HepG2 (cell line): ENCODE measurements at regions not wholly inside any gene's neighbourhood (a gene's known extent, or its start where the extent isn't known, plus 50 kb on each side); places are given as distances from the start of the nearest gene placed in this dataset.

ENCODE experiments used
- HOMEZ ChIP-seq: IDR thresholded peaks from 2 replicates; pipeline ENCODE4 v1.6.1; 2016; ENCODE audit warnings: low read depth
- TBX2 ChIP-seq: sonication (generic); formaldehyde crosslinking; IDR thresholded peaks from 2 replicates; pipeline ENCODE4 v1.5.0; 2020; ENCODE audit warnings: missing genetic modification reagents, mild to moderate bottlenecking, borderline replicate concordance
- ZBTB44 ChIP-seq: sonication (generic); formaldehyde crosslinking; IDR thresholded peaks from 2 replicates; pipeline ENCODE4 v1.4.0; 2020; ENCODE audit warnings: missing genetic modification reagents
- ZBTB7B ChIP-seq: sonication (generic); formaldehyde crosslinking; IDR thresholded peaks from 2 replicates; pipeline ENCODE4 v1.4.0; 2020; ENCODE audit warnings: missing genetic modification reagents
- ZNF224 ChIP-seq: sonication (generic); formaldehyde crosslinking; IDR thresholded peaks from 2 replicates; pipeline ENCODE4 v1.5.0; 2020; ENCODE audit warnings: mild to moderate bottlenecking, missing genetic modification reagents
- ZNF326 ChIP-seq: sonication (generic); formaldehyde crosslinking; IDR thresholded peaks from 2 replicates; pipeline ENCODE4 v1.4.0; 2020; ENCODE audit warnings: missing genetic modification reagents, borderline replicate concordance
- ZNF383 ChIP-seq: sonication (generic); formaldehyde crosslinking; IDR thresholded peaks from 2 replicates; pipeline ENCODE4 v1.4.0; 2020; ENCODE audit warnings: missing genetic modification reagents, mild to moderate bottlenecking, borderline replicate concordance
- ZNF703 ChIP-seq: sonication (generic); formaldehyde crosslinking; IDR thresholded peaks from 2 replicates; pipeline ENCODE4 v1.5.1; 2020; ENCODE audit warnings: missing genetic modification reagents, mild to moderate bottlenecking, moderate library complexity, borderline replicate concordance
- ZNF772 ChIP-seq: sonication (generic); formaldehyde crosslinking; IDR thresholded peaks from 2 replicates; pipeline ENCODE4 v1.5.0; 2020; ENCODE audit warnings: mild to moderate bottlenecking, missing genetic modification reagents
- TF ChIP-seq, protein P1 (sequence below), 2 experiments: sonication (generic) in 1 of 2; formaldehyde crosslinking in 1 of 2; IDR thresholded peaks; 2 replicates each; pipeline versions ENCODE4 v1.4.0 to v1.6.1; 2018 to 2020; ENCODE audit warnings: missing genetic modification reagents in 2 of 2, borderline replicate concordance in 1 of 2, low read depth in 1 of 2, mild to moderate bottlenecking in 1 of 2, missing biosample characterization in 1 of 2
- TF ChIP-seq, protein P2 (sequence below): sonication (generic); formaldehyde crosslinking; IDR thresholded peaks from 2 replicates; pipeline ENCODE4 v1.5.0; 2020; ENCODE audit warnings: mild to moderate bottlenecking, low read depth, missing genetic modification reagents, borderline replicate concordance
- TF ChIP-seq, protein P3 (sequence below): sonication (generic); formaldehyde crosslinking; IDR thresholded peaks from 2 replicates; pipeline ENCODE4 v1.8.0; 2023; ENCODE audit warnings: mild to moderate bottlenecking, missing genetic modification reagents
- TF ChIP-seq, protein P4 (sequence below): IDR thresholded peaks from 2 replicates; pipeline ENCODE4 v1.4.0; 2020; ENCODE audit warnings: mild to moderate bottlenecking, missing genetic modification reagents

- TF ChIP-seq ZNF772 (CRISPR knock-in tag), result no peak
- TF ChIP-seq ZBTB7B (CRISPR knock-in tag), result no peak
- no peak for TF ChIP-seq ZNF383
- no peak; the same call in 1 of the 2 replicates for TF ChIP-seq TBX2 (CRISPR knock-in tag)
- TF ChIP-seq, protein P1, sequence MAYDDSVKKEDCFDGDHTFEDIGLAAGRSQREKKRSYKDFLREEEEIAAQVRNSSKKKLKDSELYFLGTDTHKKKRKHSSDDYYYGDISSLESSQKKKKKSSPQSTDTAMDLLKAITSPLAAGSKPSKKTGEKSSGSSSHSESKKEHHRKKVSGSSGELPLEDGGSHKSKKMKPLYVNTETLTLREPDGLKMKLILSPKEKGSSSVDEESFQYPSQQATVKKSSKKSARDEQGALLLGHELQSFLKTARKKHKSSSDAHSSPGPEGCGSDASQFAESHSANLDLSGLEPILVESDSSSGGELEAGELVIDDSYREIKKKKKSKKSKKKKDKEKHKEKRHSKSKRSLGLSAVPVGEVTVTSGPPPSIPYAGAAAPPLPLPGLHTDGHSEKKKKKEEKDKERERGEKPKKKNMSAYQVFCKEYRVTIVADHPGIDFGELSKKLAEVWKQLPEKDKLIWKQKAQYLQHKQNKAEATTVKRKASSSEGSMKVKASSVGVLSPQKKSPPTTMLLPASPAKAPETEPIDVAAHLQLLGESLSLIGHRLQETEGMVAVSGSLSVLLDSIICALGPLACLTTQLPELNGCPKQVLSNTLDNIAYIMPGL (CRISPR knock-in tag; IDR thresholded peaks at IDR 0.05; ENCODE audit: borderline replicate concordance in 1 of 2, low read depth in 1 of 2), result no peak
- no peak for TF ChIP-seq ZNF224 (CRISPR knock-in tag)
- TF ChIP-seq, protein P2, sequence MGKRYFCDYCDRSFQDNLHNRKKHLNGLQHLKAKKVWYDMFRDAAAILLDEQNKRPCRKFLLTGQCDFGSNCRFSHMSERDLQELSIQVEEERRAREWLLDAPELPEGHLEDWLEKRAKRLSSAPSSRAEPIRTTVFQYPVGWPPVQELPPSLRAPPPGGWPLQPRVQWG (CRISPR knock-in tag), result no peak
- TF ChIP-seq, protein P3, sequence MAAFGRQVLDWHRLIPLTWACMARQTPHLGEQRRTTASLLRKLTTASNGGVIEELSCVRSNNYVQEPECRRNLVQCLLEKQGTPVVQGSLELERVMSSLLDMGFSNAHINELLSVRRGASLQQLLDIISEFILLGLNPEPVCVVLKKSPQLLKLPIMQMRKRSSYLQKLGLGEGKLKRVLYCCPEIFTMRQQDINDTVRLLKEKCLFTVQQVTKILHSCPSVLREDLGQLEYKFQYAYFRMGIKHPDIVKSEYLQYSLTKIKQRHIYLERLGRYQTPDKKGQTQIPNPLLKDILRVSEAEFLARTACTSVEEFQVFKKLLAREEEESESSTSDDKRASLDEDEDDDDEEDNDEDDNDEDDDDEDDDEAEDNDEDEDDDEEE (CRISPR knock-in tag), result no peak
- no peak for TF ChIP-seq ZNF703 (CRISPR knock-in tag)
- TF ChIP-seq, protein P4, sequence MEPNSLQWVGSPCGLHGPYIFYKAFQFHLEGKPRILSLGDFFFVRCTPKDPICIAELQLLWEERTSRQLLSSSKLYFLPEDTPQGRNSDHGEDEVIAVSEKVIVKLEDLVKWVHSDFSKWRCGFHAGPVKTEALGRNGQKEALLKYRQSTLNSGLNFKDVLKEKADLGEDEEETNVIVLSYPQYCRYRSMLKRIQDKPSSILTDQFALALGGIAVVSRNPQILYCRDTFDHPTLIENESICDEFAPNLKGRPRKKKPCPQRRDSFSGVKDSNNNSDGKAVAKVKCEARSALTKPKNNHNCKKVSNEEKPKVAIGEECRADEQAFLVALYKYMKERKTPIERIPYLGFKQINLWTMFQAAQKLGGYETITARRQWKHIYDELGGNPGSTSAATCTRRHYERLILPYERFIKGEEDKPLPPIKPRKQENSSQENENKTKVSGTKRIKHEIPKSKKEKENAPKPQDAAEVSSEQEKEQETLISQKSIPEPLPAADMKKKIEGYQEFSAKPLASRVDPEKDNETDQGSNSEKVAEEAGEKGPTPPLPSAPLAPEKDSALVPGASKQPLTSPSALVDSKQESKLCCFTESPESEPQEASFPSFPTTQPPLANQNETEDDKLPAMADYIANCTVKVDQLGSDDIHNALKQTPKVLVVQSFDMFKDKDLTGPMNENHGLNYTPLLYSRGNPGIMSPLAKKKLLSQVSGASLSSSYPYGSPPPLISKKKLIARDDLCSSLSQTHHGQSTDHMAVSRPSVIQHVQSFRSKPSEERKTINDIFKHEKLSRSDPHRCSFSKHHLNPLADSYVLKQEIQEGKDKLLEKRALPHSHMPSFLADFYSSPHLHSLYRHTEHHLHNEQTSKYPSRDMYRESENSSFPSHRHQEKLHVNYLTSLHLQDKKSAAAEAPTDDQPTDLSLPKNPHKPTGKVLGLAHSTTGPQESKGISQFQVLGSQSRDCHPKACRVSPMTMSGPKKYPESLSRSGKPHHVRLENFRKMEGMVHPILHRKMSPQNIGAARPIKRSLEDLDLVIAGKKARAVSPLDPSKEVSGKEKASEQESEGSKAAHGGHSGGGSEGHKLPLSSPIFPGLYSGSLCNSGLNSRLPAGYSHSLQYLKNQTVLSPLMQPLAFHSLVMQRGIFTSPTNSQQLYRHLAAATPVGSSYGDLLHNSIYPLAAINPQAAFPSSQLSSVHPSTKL (CRISPR knock-in tag), result 0 out of 2 replicates have a peak, but pooled peaks have one; percentile 9
- TF ChIP-seq ZNF326 (CRISPR knock-in tag), result no peak
- TF ChIP-seq HOMEZ (CRISPR knock-in tag), result peak; percentile 63; the same call in 1 of the 2 replicates
- TF ChIP-seq ZBTB44 (CRISPR knock-in tag), result no peak
Measured at GRCh38 chrX:129193357-129193756, 329.9 kb downstream of the SMARCA1 start (continued).
